ENCODE measurements at regions not wholly inside any gene's neighbourhood (a gene's known extent, or its start where the extent isn't known, plus 50 kb on each side); places are given as distances from the start of the nearest gene placed in this dataset.
"Not testable (repeated sequence)": the region's sequence is repeated elsewhere in the genome, so short reads cannot be mapped to it uniquely, and the experiment has no call there.

- in situ Hi-C loops (cut with MboI; ENCODE audit: low pct_unique_long_range_greater_than_20kb, low sequenced_read_pairs, unreplicated experiment): no loop called here
- no peak for TF ChIP-seq CTCF (IDR thresholded peaks at IDR 0.05; ENCODE audit: extremely low read depth, insufficient read depth, missing control alignments)
- DNase-seq (ENCODE audit: low spot score): no peak
Measured at GRCh38 chr2:118421648-118422047, 333.4 kb downstream of the INSIG2 start.

GRCh38 chr2:118417406-118418120, 329.3 kb downstream of the INSIG2 start:
- TF ChIP-seq CTCF (IDR thresholded peaks at IDR 0.05; ENCODE audit: extremely low read depth, insufficient read depth, missing control alignments): no peak
- no peak for DNase-seq (ENCODE audit: low spot score)
- in situ Hi-C loops (cut with MboI; ENCODE audit: low pct_unique_long_range_greater_than_20kb, low sequenced_read_pairs, unreplicated experiment): no loop called here

- DNase-seq (ENCODE audit: low spot score); in situ Hi-C loops (cut with MboI; ENCODE audit: low pct_unique_long_range_greater_than_20kb, low sequenced_read_pairs, unreplicated experiment): not testable (repeated sequence)
Measured at GRCh38 chr2:118415186-118415585, 326.9 kb downstream of the INSIG2 start.

GRCh38 chr2:118403658-118404451, 315.6 kb downstream of the INSIG2 start:
- in situ Hi-C loops (cut with MboI; ENCODE audit: low pct_unique_long_range_greater_than_20kb, low sequenced_read_pairs, unreplicated experiment): no loop called here
- TF ChIP-seq CTCF (IDR thresholded peaks at IDR 0.05; ENCODE audit: extremely low read depth, insufficient read depth, missing control alignments): no peak
- DNase-seq (ENCODE audit: low spot score): no peak

- TF ChIP-seq CTCF (IDR thresholded peaks at IDR 0.05; ENCODE audit: extremely low read depth, insufficient read depth, missing control alignments): no peak
- DNase-seq (ENCODE audit: low spot score): no peak
Measured at GRCh38 chr2:118388771-118389170, 300.5 kb downstream of the INSIG2 start.

GRCh38 chr2:118387509-118387908, 299.2 kb downstream of the INSIG2 start:
- no peak for TF ChIP-seq CTCF (IDR thresholded peaks at IDR 0.05; ENCODE audit: extremely low read depth, insufficient read depth, missing control alignments)
- no peak for DNase-seq (ENCODE audit: low spot score)
- in situ Hi-C loops (cut with MboI; ENCODE audit: low pct_unique_long_range_greater_than_20kb, low sequenced_read_pairs, unreplicated experiment): no loop called here

More at GRCh38 chr2:118388771-118389170, 300.5 kb downstream of the INSIG2 start:
- in situ Hi-C loops (cut with MboI; ENCODE audit: low pct_unique_long_range_greater_than_20kb, low sequenced_read_pairs, unreplicated experiment): no loop called here

Data from GM13977 (cell line).